OCI-LY3 (cell line): ENCODE measurements at regions not wholly inside any gene's neighbourhood (a gene's known extent, or its start where the extent isn't known, plus 50 kb on each side); places are given as distances from the start of the nearest gene placed in this dataset.
A peak's percentile ranks its signal among the peaks of the same experiment; 100 is the strongest.

Source experiments
- H2AFZ ChIP-seq: fragments of 200-600, 300-600 bp; shearing (Covaris generic); 2 replicates; pipeline ENCODE4 v1.6.0; 2014; ENCODE audit warnings: antibody characterized with exemption, low read depth, low read length
- H3K27ac ChIP-seq: fragments of 200-600, 300-600 bp; sonication (generic); 2 replicates; pipeline ENCODE4 v1.5.1; 2014; ENCODE audit warnings: mild to moderate bottlenecking, low read length, moderate library complexity, mixed read lengths
- H3K27me3 ChIP-seq: fragments of 200-600, 300-600 bp; sonication (generic); 2 replicates; pipeline ENCODE4 v1.6.1; 2014; ENCODE audit warnings: low read depth, low read length, mixed read lengths
- H3K36me3 ChIP-seq: fragments of 200-600, 300-600 bp; sonication (generic); replicated peaks from 2 replicates; pipeline ENCODE3; 2014; ENCODE audit warnings: low read depth, low read length, mixed read lengths
- H3K4me1 ChIP-seq: fragments of 300-600, 200-600 bp; sonication (generic); 2 replicates; pipeline ENCODE4 v1.6.1; 2014; ENCODE audit warnings: low read length, mixed read lengths
- H3K4me2 ChIP-seq: fragments of 200-600, 300-600 bp; sonication (generic); 2 replicates; pipeline ENCODE4 v1.6.1; 2014; ENCODE audit warnings: low read length, mixed read lengths
- H3K4me3 ChIP-seq: fragments of 300-600, 200-600 bp; sonication (generic); 2 replicates; pipeline ENCODE4 v1.5.1; 2014; ENCODE audit warnings: antibody characterized with exemption, mild to moderate bottlenecking, low read length, moderate library complexity
- H3K79me2 ChIP-seq: fragments of 300-600, 200-600 bp; shearing (Covaris generic); 2 replicates; pipeline ENCODE4 v1.6.1; 2014; ENCODE audit warnings: mild to moderate bottlenecking, low read length, mixed read lengths
- H3K9ac ChIP-seq: fragments of 300-600, 200-600 bp; shearing (Covaris generic); 2 replicates; pipeline ENCODE4 v1.6.0; 2014; ENCODE audit warnings: mild to moderate bottlenecking, low read length, moderate library complexity
- H3K9me3 ChIP-seq: fragments of 200-600, 300-600 bp; shearing (Covaris generic); 2 replicates; pipeline ENCODE4 v1.6.1; 2014; ENCODE audit warnings: low read length, mixed read lengths; ENCODE audit not compliant: insufficient read depth
- H4K20me1 ChIP-seq: fragments of 200-600, 300-600 bp; sonication (generic); 2 replicates; pipeline ENCODE4 v1.6.1; 2016; ENCODE audit warnings: low read length, mixed read lengths; ENCODE audit not compliant: insufficient read depth
- EZH2phosphoT487 ChIP-seq: fragments of 200-600 bp; shearing (Covaris generic); IDR thresholded peaks from 2 replicates; pipeline ENCODE4 v1.6.1; 2018; ENCODE audit warnings: antibody characterized with exemption, mixed run types, low read depth
- TF ChIP-seq, protein P1 (sequence below): fragments of 200-600, 300-600 bp; sonication (generic); IDR thresholded peaks from 2 replicates; pipeline ENCODE4 v1.5.1; 2014; ENCODE audit warnings: antibody characterized with exemption, low read length, low read depth

DNA sequence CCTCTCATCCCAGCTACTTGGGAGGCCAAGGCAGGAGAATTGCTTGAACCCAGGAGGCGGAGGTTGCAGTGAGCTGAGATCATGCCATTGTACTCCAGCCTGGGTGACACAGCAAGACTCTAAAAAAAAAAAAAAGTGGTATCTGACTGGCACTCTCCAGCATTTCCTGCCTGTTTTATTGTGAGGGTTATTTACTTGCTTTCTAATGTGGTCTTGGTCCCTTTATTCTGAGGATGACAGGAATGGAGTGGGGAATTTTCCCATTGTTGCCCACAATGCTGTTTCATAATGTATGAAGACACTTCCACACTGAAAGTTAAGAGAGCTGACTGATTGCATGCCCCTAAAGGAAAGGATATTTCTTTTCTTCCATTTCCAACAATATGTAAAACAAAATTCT, 286.5 kb upstream of the MTNR1B start:
- Histone ChIP-seq H2AFZ (no peak overlapping the region), H3K4me3 (no peak overlapping the region), H4K20me1 (no peaks in the 10 kb centered on the region), H3K4me1 (peaks cover 48% of the 10 kb centered on the region), H3K27ac (no peak overlapping the region), H3K9ac (no peak overlapping the region), H3K9me3 (peaks cover 6% of the 10 kb centered on the region; the same call in 1 of the 2 replicates), H3K4me2 (peak overlapping the region; percentile 2; the same call in 1 of the 2 replicates), H3K79me2 (no peaks in the 10 kb centered on the region), H3K27me3 (no peaks in the 10 kb centered on the region; the same call in 1 of the 2 replicates), H3K36me3 (no peaks in the 10 kb centered on the region)
- TF ChIP-seq EZH2phosphoT487, result no peak

DNA sequence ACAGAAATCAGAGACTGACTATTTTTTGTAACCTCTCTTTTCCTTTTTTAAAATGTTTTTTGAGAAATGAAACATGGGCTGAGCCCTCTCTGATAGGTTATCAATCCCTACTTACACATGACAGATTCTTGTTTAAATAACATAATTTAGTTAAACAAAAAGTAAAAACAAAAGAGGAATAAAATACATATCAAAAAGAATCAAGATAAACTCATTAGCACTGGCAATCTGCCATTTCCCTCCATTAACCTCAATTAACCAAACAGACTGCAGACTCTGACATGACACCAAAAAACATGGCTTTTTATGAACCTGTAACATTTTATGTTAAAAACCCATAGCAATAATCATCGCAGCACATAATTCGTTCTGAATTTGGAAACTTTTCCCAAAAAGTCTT, 284.4 kb upstream of the MTNR1B start:
- Histone ChIP-seq H3K4me3 (no peak overlapping the region), H3K4me1 (peaks cover 48% of the 10 kb centered on the region), H3K9ac (no peak overlapping the region), H3K4me2 (no peak overlapping the region), H2AFZ (no peak overlapping the region), H3K27me3 (no peaks in the 10 kb centered on the region; the same call in 1 of the 2 replicates), H3K9me3 (peaks cover 3% of the 10 kb centered on the region; the same call in 1 of the 2 replicates), H3K79me2 (no peaks in the 10 kb centered on the region), H3K27ac (no peak overlapping the region), H4K20me1 (no peaks in the 10 kb centered on the region), H3K36me3 (no peaks in the 10 kb centered on the region)
- TF ChIP-seq, protein P1, sequence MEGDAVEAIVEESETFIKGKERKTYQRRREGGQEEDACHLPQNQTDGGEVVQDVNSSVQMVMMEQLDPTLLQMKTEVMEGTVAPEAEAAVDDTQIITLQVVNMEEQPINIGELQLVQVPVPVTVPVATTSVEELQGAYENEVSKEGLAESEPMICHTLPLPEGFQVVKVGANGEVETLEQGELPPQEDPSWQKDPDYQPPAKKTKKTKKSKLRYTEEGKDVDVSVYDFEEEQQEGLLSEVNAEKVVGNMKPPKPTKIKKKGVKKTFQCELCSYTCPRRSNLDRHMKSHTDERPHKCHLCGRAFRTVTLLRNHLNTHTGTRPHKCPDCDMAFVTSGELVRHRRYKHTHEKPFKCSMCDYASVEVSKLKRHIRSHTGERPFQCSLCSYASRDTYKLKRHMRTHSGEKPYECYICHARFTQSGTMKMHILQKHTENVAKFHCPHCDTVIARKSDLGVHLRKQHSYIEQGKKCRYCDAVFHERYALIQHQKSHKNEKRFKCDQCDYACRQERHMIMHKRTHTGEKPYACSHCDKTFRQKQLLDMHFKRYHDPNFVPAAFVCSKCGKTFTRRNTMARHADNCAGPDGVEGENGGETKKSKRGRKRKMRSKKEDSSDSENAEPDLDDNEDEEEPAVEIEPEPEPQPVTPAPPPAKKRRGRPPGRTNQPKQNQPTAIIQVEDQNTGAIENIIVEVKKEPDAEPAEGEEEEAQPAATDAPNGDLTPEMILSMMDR, result no peak
- no peak for TF ChIP-seq EZH2phosphoT487

DNA sequence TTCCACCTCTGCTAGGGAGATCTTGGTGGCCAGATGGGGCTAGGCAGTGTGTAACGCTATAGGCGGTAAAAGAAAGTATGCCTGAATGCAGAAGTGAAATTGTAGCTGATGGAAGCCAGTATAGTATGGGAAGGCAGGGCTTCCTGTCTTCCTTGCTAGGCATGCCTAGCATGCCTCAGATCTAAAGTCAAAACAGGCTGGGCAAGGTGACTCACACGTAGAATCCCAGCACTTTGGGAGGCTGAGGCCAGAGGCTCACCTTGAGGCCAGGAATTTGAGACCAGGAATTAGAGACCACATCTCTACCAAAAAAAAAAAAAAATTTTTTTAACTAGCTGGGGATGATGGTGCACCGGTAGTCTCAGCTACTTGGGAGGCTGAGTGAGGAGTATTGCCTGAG, 281.7 kb upstream of the MTNR1B start:
- Histone ChIP-seq H3K36me3 (no peaks in the 10 kb centered on the region), H4K20me1 (no peaks in the 10 kb centered on the region), H3K27me3 (no peaks in the 10 kb centered on the region), H3K4me1 (peaks cover 30% of the 10 kb centered on the region), H3K4me2 (peak overlapping the region; percentile 13), H3K9ac (no peak overlapping the region), H3K79me2 (no peaks in the 10 kb centered on the region), H3K4me3 (no peak overlapping the region), H3K27ac (no peak overlapping the region), H2AFZ (no peak overlapping the region), H3K9me3 (no peaks in the 10 kb centered on the region)
- no peak for TF ChIP-seq EZH2phosphoT487
- TF ChIP-seq, protein P1, result no peak

DNA sequence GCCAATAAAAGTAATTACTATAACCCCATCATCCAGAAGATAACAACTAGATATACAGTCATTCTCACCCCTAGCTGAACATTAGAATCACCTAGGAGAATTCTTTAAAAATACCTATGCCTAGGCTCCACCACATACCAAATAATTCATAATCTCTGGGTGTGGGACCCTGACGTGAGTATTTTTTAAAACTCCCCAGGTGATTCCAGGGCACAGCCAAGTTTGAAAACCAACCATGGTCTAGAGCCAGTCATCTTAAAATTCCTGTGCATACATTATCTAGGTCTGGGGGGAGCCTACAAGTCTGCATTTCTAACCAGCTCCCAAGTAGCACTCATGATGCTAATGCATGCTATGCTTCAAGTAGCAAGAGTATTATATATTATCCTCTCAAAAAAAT, 281.0 kb upstream of the MTNR1B start:
- Histone ChIP-seq H3K9me3 (no peaks in the 10 kb centered on the region), H4K20me1 (no peaks in the 10 kb centered on the region), H3K4me2 (no peak overlapping the region), H3K27ac (no peak overlapping the region), H2AFZ (no peak overlapping the region), H3K36me3 (no peaks in the 10 kb centered on the region), H3K4me3 (no peak overlapping the region), H3K9ac (no peak overlapping the region), H3K79me2 (no peaks in the 10 kb centered on the region), H3K27me3 (no peaks in the 10 kb centered on the region), H3K4me1 (peaks cover 24% of the 10 kb centered on the region)
- no peak for TF ChIP-seq EZH2phosphoT487
- TF ChIP-seq, protein P1, result no peak
